Nephron (organoid): ENCODE measurements at regions not wholly inside any gene's neighbourhood (a gene's known extent, or its start where the extent isn't known, plus 50 kb on each side); places are given as distances from the start of the nearest gene placed in this dataset.

Experiments used
- H3K27ac Mint-ChIP-seq, 3 experiments: 2 replicates each; pipeline ENCODE4 v1.8.0; 2020; ENCODE audit warnings: mixed read lengths in 3 of 3, mild to moderate bottlenecking in 2 of 3, moderate library complexity in 1 of 3
- H3K27me3 Mint-ChIP-seq: 2 replicates; pipeline ENCODE4 v1.8.0; 2021; ENCODE audit warnings: low read depth, mild to moderate bottlenecking, moderate library complexity, mixed read lengths
- H3K36me3 Mint-ChIP-seq: 2 replicates; pipeline ENCODE4 v1.8.0; 2020; ENCODE audit warnings: low read depth, mixed read lengths
- H3K4me1 Mint-ChIP-seq: 2 replicates; pipeline ENCODE4 v1.8.0; 2020; ENCODE audit warnings: mixed read lengths
- H3K4me3 Mint-ChIP-seq, 3 experiments: 2 replicates each; pipeline ENCODE4 v1.8.0; 2020; ENCODE audit warnings: mild to moderate bottlenecking in 3 of 3, mixed read lengths in 3 of 3, moderate library complexity in 2 of 3
- H3K9me3 Mint-ChIP-seq: 2 replicates; pipeline ENCODE4 v1.8.0; 2020; ENCODE audit warnings: mixed read lengths
- TF ChIP-seq, protein P1 (sequence below), 3 experiments: fragments of 200-600 bp; sonication (generic); IDR thresholded peaks; one replicate each; pipeline ENCODE4 v1.5.0; 2021; ENCODE audit warnings: antibody characterized with exemption in 3 of 3; ENCODE audit not compliant: unreplicated experiment in 3 of 3

DNA sequence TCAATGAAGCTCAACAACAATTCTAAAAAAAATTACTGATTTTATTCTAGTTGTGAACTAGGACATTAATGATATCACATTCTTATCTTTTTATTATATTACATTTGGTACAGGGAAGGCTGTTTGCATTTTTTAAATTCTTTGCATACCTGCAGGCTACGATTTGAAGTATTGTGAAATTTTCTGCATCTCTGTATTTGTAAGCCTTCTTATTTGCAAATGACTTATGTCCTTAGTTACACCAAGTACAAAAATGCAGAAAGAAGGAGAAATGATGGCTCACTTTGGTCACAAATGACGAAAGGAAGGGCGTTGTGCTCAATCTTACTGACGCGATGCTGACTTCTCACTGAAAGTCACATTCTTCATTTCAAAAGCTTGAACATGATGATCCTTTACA is 227.5 kb upstream of the SOX11 start:
- Mint-ChIP-seq H3K27me3 (peaks cover 47% of the 10 kb centered on the region), H3K36me3 (no peaks in the 10 kb centered on the region), H3K9me3 (no peaks in the 10 kb centered on the region), H3K27ac (no peak overlapping the region), H3K4me3 (no peak overlapping the region), H3K4me1 (no peaks in the 10 kb centered on the region)
- TF ChIP-seq, protein P1, sequence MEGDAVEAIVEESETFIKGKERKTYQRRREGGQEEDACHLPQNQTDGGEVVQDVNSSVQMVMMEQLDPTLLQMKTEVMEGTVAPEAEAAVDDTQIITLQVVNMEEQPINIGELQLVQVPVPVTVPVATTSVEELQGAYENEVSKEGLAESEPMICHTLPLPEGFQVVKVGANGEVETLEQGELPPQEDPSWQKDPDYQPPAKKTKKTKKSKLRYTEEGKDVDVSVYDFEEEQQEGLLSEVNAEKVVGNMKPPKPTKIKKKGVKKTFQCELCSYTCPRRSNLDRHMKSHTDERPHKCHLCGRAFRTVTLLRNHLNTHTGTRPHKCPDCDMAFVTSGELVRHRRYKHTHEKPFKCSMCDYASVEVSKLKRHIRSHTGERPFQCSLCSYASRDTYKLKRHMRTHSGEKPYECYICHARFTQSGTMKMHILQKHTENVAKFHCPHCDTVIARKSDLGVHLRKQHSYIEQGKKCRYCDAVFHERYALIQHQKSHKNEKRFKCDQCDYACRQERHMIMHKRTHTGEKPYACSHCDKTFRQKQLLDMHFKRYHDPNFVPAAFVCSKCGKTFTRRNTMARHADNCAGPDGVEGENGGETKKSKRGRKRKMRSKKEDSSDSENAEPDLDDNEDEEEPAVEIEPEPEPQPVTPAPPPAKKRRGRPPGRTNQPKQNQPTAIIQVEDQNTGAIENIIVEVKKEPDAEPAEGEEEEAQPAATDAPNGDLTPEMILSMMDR (IDR thresholded peaks at IDR 0.05; ENCODE audit: unreplicated experiment in 3 of 3) = no peak

DNA sequence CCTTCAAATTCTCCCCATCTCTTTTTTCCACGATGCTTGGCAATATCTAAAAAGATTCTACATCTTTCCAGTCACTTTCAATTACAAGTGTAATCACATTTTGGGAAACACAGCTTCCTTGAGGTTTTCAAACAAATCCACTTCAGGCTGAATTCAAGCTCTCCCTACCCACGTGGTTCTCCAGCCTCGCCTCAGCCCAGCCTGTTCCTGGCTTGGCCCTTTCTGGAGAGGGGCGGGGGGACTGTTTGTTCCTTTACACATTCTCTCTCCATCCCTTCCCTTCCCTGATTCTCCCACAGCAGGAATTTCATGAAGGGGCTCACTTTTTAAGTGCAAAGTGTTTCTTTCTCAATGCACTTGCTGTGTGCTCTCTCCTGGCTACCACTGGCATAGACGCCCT is 226.3 kb upstream of the SOX11 start:
- H3K36me3 Mint-ChIP-seq = no peaks in the 10 kb centered on the region
- H3K4me1 Mint-ChIP-seq = no peaks in the 10 kb centered on the region
- H3K27ac Mint-ChIP-seq = no peak overlapping the region
- H3K9me3 Mint-ChIP-seq = no peaks in the 10 kb centered on the region
- TF ChIP-seq, protein P1 (IDR thresholded peaks at IDR 0.05; ENCODE audit: unreplicated experiment in 3 of 3) = no peak
- peaks cover 41% of the 10 kb centered on the region for H3K27me3 Mint-ChIP-seq
- no peak overlapping the region for H3K4me3 Mint-ChIP-seq

DNA sequence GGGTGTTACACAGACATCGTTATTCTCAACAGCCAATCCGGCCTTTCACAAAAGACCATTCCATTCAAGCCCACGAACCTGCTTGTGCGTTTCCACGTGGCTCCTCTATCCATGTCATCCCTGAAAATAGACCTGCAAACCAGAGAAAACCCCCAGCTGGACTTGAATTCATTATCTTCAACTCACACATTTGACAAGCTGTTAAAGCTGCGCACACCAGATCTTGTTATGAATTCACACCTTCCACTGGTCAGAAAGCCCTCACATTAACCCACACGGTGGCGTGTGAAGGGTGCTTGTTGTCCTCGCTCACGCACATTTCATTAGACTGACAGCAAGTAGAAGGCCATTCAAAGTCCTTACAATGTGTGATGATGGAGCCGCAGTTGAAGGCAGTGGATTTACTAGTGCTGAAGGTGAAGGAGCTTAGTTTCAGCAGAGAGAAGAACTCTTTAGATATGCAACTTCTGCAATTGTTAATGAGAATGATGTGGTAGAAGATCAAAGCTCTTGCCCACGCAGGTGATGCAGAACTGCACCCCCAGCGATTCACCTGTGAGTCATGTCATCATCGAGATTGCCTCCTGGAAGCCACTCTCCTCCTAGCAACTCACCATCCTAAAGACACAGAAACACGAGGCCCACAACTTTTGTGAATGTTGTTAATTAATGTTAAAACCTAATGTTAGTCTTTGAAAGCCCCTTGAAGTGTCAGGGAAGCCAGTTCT is 224.8 kb upstream of the SOX11 start:
- peaks cover 36% of the 10 kb centered on the region for H3K27me3 Mint-ChIP-seq
- peak overlapping the region in 1 of 3 experiments; percentile 55 for H3K27ac Mint-ChIP-seq
- H3K9me3 Mint-ChIP-seq = no peaks in the 10 kb centered on the region
- H3K4me3 Mint-ChIP-seq = no peak overlapping the region
- TF ChIP-seq, protein P1 (IDR thresholded peaks at IDR 0.05; ENCODE audit: unreplicated experiment in 3 of 3) = no peak
- peaks cover 7% of the 10 kb centered on the region for H3K4me1 Mint-ChIP-seq
- H3K36me3 Mint-ChIP-seq = no peaks in the 10 kb centered on the region

DNA sequence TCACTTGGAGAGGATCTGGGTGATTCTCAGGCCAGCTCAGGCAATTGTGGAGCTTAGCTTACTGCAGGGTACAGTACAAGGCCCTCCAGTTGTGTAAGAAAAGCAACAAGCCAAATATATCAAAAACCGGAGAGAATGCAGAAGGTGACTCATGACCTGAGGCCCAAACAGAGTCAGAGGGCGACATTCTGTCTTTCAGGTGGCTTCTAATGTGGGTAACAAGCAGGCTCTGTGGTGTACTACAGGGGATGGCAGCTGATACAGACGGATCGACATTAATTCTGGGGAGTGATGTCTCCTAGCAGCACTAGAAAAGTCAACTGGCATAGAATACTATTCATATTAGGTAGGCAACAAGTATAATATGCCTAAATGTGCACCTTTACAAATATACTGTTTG is 219.5 kb upstream of the SOX11 start:
- Mint-ChIP-seq H3K9me3 (no peaks in the 10 kb centered on the region), H3K27ac (no peak overlapping the region), H3K27me3 (peaks cover 38% of the 10 kb centered on the region), H3K4me1 (peaks cover 36% of the 10 kb centered on the region), H3K36me3 (no peaks in the 10 kb centered on the region), H3K4me3 (no peak overlapping the region)
- TF ChIP-seq, protein P1 (IDR thresholded peaks at IDR 0.05; ENCODE audit: unreplicated experiment in 3 of 3) = no peak

DNA sequence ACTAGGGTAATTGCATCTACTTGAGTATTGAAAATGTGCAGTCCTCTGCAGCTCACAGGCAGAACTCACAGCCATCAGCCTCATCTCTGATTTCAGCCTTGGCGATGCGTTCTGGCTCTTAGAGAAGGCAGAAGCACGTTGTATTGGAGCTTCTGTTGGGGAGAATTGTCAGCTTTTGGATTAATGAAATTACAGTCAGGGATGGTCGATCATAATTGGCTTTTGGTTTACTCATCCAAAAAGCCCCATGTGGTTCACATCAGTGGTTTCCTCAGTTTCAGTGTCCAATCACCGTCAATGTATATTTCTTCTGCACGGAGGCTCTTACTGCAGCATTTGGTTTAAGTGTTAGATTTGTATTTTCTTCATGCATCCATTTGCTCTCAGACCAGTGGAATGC is 218.5 kb upstream of the SOX11 start:
- Mint-ChIP-seq H3K27me3 (peaks cover 34% of the 10 kb centered on the region), H3K4me1 (peaks cover 36% of the 10 kb centered on the region), H3K9me3 (no peaks in the 10 kb centered on the region), H3K27ac (peak overlapping the region in 1 of 3 experiments; percentile 32), H3K4me3 (peak overlapping the region in 1 of 3 experiments; percentile 19), H3K36me3 (no peaks in the 10 kb centered on the region)
- TF ChIP-seq, protein P1 (IDR thresholded peaks at IDR 0.05; ENCODE audit: unreplicated experiment in 3 of 3) = no peak

DNA sequence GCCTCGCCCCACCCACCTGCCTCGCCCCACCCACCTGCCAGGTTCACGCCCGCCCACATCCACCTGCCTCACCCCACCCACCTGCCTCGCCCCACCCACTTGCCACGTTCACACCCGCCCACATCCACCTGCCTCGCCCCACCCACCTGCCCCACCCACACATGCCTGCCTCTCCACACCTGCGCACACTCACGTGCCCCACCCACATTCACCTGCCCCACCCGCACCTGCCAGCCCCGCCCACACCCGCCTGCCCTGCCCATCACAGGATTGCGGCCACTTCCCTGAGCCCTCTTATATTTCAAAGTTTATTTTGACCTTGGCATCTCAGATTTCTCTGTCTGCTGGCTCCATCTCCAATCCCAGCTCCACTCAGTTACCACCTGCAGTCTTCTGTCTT is 217.5 kb upstream of the SOX11 start:
- no peaks in the 10 kb centered on the region for H3K36me3 Mint-ChIP-seq
- H3K4me1 Mint-ChIP-seq = peaks cover 41% of the 10 kb centered on the region
- peak overlapping the region in 2 of 3 experiments; percentile 22 to 47 for H3K4me3 Mint-ChIP-seq
- no peaks in the 10 kb centered on the region for H3K9me3 Mint-ChIP-seq
- TF ChIP-seq, protein P1 (IDR thresholded peaks at IDR 0.05; ENCODE audit: unreplicated experiment in 3 of 3) = no peak
- peak overlapping the region in 1 of 3 experiments; percentile 26 for H3K27ac Mint-ChIP-seq
- peaks cover 41% of the 10 kb centered on the region for H3K27me3 Mint-ChIP-seq
